ENCODE measurements at regions not wholly inside any gene's neighbourhood (a gene's known extent, or its start where the extent isn't known, plus 50 kb on each side); places are given as distances from the start of the nearest gene placed in this dataset.
"Not testable (repeated sequence)": the region's sequence is repeated elsewhere in the genome, so short reads cannot be mapped to it uniquely, and the experiment has no call there.

GRCh38 chr3:110430146-110430545 is 641.5 kb upstream of the NECTIN3 start:
- DNase-seq (ENCODE audit: extremely low read depth in 1 of 2, low read depth in 1 of 2) = no peak

- DNase-seq (ENCODE audit: extremely low read depth in 1 of 2, low read depth in 1 of 2) = no peak
These were observed 635.4 kb upstream of the NECTIN3 start for GRCh38 chr3:110436209-110436608.

- DNase-seq (ENCODE audit: extremely low read depth in 1 of 2, low read depth in 1 of 2) = not testable (repeated sequence)
These were observed 631.5 kb upstream of the NECTIN3 start for GRCh38 chr3:110440066-110440653.

- no peak for DNase-seq (ENCODE audit: extremely low read depth in 1 of 2, low read depth in 1 of 2)
These were observed 617.5 kb upstream of the NECTIN3 start for GRCh38 chr3:110454066-110454465.

- no peak for DNase-seq (ENCODE audit: extremely low read depth in 1 of 2, low read depth in 1 of 2)
These were observed 615.6 kb upstream of the NECTIN3 start for GRCh38 chr3:110456001-110456400.

GRCh38 chr3:110456438-110457138 is 615.0 kb upstream of the NECTIN3 start:
- no peak for DNase-seq (ENCODE audit: extremely low read depth in 1 of 2, low read depth in 1 of 2)

- no peak for DNase-seq (ENCODE audit: extremely low read depth in 1 of 2, low read depth in 1 of 2)
These were observed 614.1 kb upstream of the NECTIN3 start for GRCh38 chr3:110457508-110457907.

GRCh38 chr3:110459021-110459420 is 612.6 kb upstream of the NECTIN3 start:
- no peak for DNase-seq (ENCODE audit: extremely low read depth in 1 of 2, low read depth in 1 of 2)

- no peak for DNase-seq (ENCODE audit: extremely low read depth in 1 of 2, low read depth in 1 of 2)
These were observed 601.3 kb upstream of the NECTIN3 start for GRCh38 chr3:110470310-110470709.

- no peak for DNase-seq (ENCODE audit: extremely low read depth in 1 of 2, low read depth in 1 of 2)
These were observed 598.2 kb upstream of the NECTIN3 start for GRCh38 chr3:110473405-110473804.

- no peak for DNase-seq (ENCODE audit: extremely low read depth in 1 of 2, low read depth in 1 of 2)
These were observed 597.2 kb upstream of the NECTIN3 start for GRCh38 chr3:110474397-110474796.

GRCh38 chr3:110478377-110479054 is 593.1 kb upstream of the NECTIN3 start:
- no peak for DNase-seq (ENCODE audit: extremely low read depth in 1 of 2, low read depth in 1 of 2)

- no peak for DNase-seq (ENCODE audit: extremely low read depth in 1 of 2, low read depth in 1 of 2)
These were observed 591.9 kb upstream of the NECTIN3 start for GRCh38 chr3:110479731-110480130.

GRCh38 chr3:110485389-110485788 is 586.2 kb upstream of the NECTIN3 start:
- DNase-seq (ENCODE audit: extremely low read depth in 1 of 2, low read depth in 1 of 2) = no peak

- no peak for DNase-seq (ENCODE audit: extremely low read depth in 1 of 2, low read depth in 1 of 2)
These were observed 583.8 kb upstream of the NECTIN3 start for GRCh38 chr3:110487840-110488239.

- DNase-seq (ENCODE audit: extremely low read depth in 1 of 2, low read depth in 1 of 2) = no peak
These were observed 580.2 kb upstream of the NECTIN3 start for GRCh38 chr3:110491413-110491812.

- DNase-seq (ENCODE audit: extremely low read depth in 1 of 2, low read depth in 1 of 2) = no peak
These were observed 578.7 kb upstream of the NECTIN3 start for GRCh38 chr3:110492876-110493275.

GRCh38 chr3:110493438-110494092 is 578.1 kb upstream of the NECTIN3 start:
- DNase-seq (ENCODE audit: extremely low read depth in 1 of 2, low read depth in 1 of 2) = no peak

GRCh38 chr3:110494093-110494490 is 577.5 kb upstream of the NECTIN3 start:
- no peak for DNase-seq (ENCODE audit: extremely low read depth in 1 of 2, low read depth in 1 of 2)

GRCh38 chr3:110494728-110495127 is 576.9 kb upstream of the NECTIN3 start:
- DNase-seq (ENCODE audit: extremely low read depth in 1 of 2, low read depth in 1 of 2) = no peak

- no peak for DNase-seq (ENCODE audit: extremely low read depth in 1 of 2, low read depth in 1 of 2)
These were observed 576.3 kb upstream of the NECTIN3 start for GRCh38 chr3:110495201-110495927.

Data from stimulated activated CD8-positive, alpha-beta memory T cell treated with anti-CD3 and anti-CD28 coated beads, Interleukin-7, amount 100 ng/mL, for 48 hours (primary cell).